GM18873 (cell line): ENCODE measurements at regions not wholly inside any gene's neighbourhood (a gene's known extent, or its start where the extent isn't known, plus 50 kb on each side); places are given as distances from the start of the nearest gene placed in this dataset.

ENCODE experiments used
- ATAC-seq: cut with Tn5 transposase; IDR thresholded peaks from one replicate; pipeline ENCODE4 v1.9.1; 2021; ENCODE audit warnings: mild to moderate bottlenecking, moderate library complexity, moderate number of reproducible peaks; ENCODE audit not compliant: unreplicated experiment, low FRiP score

- no peak for ATAC-seq
These were observed 109.1 kb upstream of the BCAT1 start for GRCh38 chr12:25058012-25058411.

- ATAC-seq, result no peak
These were observed 107.7 kb upstream of the BCAT1 start for GRCh38 chr12:25056486-25057130.

GRCh38 chr12:25056011-25056410 lies 107.1 kb upstream of the BCAT1 start:
- no peak for ATAC-seq

- no peak for ATAC-seq
These were observed 105.9 kb upstream of the BCAT1 start for GRCh38 chr12:25054783-25055144.

GRCh38 chr12:25054076-25054782 lies 105.3 kb upstream of the BCAT1 start:
- no peak for ATAC-seq

- no peak for ATAC-seq
These were observed 104.0 kb upstream of the BCAT1 start for GRCh38 chr12:25052914-25053211.

GRCh38 chr12:25052196-25052913 lies 103.5 kb upstream of the BCAT1 start:
- peak; percentile 57 for ATAC-seq

- ATAC-seq, result peak; percentile 54
These were observed 102.8 kb upstream of the BCAT1 start for GRCh38 chr12:25051656-25052195.

- no peak for ATAC-seq
These were observed 102.3 kb upstream of the BCAT1 start for GRCh38 chr12:25051171-25051570.

- no peak for ATAC-seq
These were observed 97.0 kb upstream of the BCAT1 start for GRCh38 chr12:25045869-25046268.

- peak; percentile 49 for ATAC-seq
These were observed 92.3 kb upstream of the BCAT1 start for GRCh38 chr12:25041006-25041741.

GRCh38 chr12:25040593-25040992 lies 91.7 kb upstream of the BCAT1 start:
- ATAC-seq, result no peak

GRCh38 chr12:25034676-25035075 lies 85.8 kb upstream of the BCAT1 start:
- no peak for ATAC-seq

- no peak for ATAC-seq
These were observed 77.1 kb upstream of the BCAT1 start for GRCh38 chr12:25025951-25026490.

- ATAC-seq, result no peak
These were observed 76.4 kb upstream of the BCAT1 start for GRCh38 chr12:25025260-25025659.

- ATAC-seq, result no peak
These were observed 74.9 kb upstream of the BCAT1 start for GRCh38 chr12:25023808-25024207.

GRCh38 chr12:25020621-25021243 lies 71.8 kb upstream of the BCAT1 start:
- ATAC-seq, result peak; percentile 86

GRCh38 chr12:25018146-25018545 lies 69.2 kb upstream of the BCAT1 start:
- no peak for ATAC-seq

GRCh38 chr12:25017336-25017735 lies 68.4 kb upstream of the BCAT1 start:
- ATAC-seq, result no peak

- no peak for ATAC-seq
These were observed 66.1 kb upstream of the BCAT1 start for GRCh38 chr12:25014961-25015360.
